Renal cortex interstitium (tissue), 11 donors: ENCODE measurements at regions not wholly inside any gene's neighbourhood (a gene's known extent, or its start where the extent isn't known, plus 50 kb on each side); places are given as distances from the start of the nearest gene placed in this dataset.
"Not testable (repeated sequence)": the region's sequence is repeated elsewhere in the genome, so short reads cannot be mapped to it uniquely, and the experiment has no call there.

Experiments
- DNase-seq, 11 donors: peaks; one replicate each; pipeline ENCODE4 v3.0.0-alpha.2; 2013; ENCODE audit warnings: low read depth in 9 of 11, low spot score in 4 of 11; ENCODE audit errors: extremely low read depth in 1 of 11

DNA sequence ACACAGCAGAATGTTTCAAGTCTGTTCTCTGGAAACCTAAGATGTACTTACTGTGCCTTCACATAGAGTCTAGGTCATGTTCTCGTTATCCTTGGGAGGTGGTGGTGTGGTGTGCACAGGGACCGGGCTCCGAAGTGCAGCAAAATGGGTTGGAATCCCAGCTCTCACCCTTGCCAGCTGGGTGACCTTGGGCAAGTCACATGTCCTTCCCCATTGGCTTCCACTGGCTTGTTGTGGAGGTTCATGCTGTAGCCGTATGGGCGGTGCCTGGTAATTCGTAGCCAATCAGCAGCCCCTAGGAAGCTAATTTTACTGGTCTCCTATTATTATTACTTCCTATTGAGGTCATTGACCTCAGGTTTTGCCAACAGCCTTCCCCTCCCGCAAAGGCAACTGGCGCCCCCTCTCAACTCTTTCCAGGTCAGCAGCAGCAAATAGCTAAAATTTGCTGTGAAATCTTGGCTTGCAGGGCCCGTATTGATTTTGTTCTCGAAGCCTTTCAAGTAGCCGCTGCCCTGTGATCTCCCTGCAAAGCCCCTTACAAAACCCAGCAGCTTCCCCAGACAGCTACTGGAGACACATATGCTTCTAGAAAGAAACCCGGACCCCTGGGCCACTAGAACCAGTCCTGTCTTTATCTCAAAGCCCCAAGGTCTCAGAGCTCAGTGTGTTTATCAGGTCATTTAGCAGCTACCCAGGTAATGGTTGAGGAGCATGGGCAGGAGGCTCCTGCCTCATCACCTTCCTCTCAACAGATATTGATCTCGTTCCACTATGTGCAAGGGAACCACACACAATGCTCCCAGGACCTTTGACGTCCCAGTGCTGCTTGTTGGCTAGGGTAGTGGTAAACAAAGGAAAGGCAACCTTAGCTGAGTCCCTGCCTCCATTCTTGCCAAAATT is 66.5 kb upstream of the SLC1A4 start:
- DNase-seq: no peak

DNA sequence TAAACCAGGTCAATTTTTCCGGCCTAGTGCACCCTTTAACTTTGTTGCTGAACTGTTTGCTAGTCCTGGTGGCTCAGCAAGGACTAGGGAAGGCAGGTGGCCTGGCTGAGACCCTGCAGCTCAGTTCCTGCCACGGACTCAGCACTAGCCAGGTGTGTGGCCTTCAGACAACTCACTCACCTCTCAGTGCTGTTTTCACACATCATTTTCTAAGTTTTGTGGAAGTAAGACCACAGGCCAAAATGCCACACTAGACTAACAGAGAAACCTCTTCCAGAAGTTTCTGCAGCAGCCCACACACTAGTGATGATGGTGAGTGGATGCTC is 65.9 kb upstream of the SLC1A4 start:
- no peak for DNase-seq

DNA sequence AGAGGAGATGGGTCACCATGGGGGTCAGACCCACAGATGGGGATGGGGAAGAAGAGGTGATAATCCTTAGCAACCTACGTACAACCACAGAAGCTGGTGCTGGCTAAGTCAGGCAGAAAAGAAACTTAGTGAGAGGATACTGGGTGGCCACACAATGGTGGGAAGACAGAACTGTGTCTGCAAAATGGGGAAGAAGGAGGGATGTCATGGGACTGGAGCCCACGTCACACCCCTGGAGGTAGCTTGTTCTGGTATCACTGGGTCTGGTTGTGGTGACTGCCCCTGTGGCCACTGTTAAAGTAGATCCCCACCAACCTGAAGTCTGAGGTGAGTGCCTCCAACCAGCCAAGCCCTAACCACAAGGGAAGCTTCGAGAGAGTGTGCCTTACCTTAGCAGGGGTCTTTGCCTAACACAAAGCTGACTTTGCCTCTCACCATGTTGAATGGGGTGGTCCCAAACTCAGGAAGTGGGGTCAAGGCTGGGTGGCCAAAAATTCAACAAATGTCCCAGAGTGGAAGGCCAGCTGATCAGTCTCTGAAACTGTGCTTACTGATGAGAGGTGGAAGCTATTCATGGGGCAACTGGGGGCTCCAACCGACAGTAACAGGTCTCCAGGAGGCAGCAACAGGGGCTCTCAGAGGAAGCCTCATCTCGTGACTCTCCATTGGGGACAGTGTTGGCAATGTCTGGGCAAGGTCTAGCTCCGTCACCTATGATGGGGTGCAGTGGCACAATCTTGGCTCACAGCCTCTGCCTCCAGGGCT is 64.8 kb upstream of the SLC1A4 start:
- no peak for DNase-seq

DNA sequence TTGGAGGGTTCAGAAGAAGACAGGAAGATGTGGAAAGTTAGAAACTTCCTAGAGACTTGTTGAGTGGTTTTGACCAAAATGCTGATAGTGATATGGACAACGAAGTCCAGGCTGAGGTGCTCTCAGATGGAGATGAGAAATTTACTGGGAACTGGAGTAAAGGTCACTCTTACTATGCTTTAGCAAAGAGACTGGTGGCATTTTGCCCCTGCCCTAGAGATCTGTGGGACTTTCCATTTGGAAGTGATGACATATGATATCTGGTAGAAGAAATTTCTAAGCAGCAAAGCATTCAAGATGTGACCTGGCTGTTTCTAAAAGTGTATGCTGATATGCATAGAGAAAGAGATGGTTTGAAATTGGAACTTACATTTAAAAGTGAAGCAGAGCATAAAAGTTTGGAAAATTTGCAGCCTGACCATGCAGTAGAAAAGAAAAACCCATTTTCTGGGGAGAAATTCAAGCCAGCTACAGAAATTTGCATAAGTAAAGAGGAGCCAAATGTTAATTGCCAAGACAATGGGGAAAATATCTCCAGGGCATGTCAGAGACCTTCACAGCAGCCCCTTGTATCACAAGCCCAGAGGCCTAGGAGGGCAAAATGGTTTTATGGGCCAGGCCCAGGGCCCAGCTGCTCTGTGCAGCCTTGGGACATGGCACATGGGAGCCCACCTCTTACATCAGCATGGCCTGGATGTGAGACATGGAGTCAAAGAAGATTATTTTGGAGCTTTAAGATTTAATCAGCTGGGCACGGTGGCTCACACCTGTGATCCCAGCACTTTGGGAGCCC is 63.1 kb upstream of the SLC1A4 start:
- DNase-seq: not testable (repeated sequence)

DNA sequence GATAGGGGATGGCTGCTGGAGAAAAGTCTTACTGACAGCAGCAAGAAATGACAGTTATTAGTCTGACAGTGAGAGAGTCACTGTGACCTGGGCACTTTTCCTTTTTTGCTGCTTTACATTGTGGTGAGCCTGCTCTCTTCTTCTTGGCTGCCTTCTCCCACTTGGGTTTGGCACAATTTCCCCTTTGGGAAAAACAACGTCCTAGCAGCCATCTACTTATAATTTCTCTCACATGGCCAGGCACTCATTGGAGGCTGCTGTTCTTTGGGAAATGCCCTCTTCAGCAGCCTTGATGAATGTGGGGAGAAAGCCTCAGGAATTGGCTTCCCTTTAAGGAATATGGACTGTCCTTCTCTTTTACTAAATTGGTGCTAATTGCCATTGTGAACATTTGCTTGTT is 60.4 kb upstream of the SLC1A4 start:
- no peak for DNase-seq

DNA sequence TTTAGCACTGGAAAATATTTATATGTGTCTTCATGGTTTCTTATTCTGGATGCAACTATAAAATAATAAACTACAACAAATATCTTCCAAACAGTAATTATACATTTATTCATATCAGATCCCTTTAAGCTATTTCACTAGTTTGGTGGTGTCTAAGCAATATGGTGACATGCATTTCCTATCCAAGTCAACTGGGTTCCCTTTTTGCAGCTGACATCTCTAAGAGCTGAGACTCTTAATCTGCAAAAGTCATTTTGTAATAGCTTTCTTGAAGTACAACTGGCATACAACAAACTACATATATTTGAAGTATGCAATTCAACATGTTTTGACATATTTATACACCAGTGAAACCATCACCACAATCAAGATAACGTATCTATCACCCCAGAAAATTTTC is 59.9 kb upstream of the SLC1A4 start:
- DNase-seq: no peak

DNA sequence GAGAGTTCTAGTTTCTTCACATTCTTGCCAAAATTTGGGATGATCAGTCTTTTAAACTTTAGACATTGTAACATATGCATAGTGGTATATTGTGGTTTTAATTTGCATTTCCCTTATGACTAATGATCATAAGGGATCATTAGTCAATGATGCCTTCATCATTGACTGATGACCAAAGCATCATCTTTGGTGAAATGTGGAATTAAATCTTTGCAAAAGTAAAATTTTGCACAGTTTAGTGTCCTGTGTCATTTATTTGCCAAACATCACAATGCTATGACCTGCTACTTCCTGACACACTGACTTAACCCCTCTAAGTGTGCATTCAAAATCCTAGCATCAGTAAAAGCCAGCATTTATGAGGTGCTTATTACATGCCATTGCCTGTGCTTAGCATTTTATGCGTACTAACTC is 58.9 kb upstream of the SLC1A4 start:
- no peak for DNase-seq

DNA sequence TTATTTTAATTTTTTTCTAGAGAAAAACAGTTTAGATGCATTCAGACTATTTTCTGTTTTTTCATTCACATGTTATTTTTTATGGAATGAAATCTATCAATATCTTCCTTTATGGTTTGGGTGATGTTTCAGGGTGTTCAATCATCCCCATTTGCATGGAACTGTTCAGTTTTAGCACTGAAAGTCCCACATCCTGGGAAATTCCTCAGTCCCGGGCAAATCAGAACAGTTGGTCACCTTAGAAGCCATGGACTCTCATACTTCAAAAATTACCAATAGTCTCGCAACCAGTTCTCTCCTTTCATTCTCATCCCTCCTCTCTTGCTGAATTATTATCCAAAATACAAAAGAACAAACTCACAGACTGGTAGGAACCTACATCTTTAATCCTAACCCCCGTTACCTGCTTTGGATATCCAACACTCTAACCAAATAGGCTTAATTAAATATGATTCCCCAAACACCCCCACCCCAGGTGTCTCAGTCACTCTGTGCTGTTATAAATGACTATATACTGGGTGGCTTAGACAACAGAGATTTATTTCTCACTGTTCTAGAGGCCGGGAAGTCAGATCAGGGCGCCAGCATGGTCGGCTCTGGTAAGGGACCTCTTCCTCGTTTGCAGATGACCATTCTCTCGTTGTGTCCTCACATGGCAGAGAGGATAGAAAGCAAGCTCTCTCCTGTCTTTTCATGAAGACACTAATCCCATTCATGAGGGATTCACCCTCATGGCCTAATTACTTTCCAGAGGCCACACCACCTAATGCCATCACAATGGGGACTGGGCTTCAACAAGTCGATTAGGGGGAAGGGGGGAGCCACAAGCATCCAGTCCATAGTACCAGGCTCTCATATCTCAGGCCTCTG is 57.7 kb upstream of the SLC1A4 start:
- no peak for DNase-seq

DNA sequence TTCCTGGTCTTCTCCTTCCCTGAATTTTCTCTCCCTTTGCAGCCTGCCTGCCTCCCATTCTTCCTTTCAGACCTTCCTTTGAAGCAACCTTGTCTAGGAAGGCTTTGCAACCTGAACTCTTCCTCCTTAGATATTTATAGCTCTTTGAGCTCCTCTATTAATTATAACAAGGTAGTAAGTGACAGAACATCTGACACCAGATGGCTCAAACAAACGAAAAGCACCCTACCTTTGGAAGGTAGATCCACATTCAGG is 57.2 kb upstream of the SLC1A4 start:
- DNase-seq: no peak

DNA sequence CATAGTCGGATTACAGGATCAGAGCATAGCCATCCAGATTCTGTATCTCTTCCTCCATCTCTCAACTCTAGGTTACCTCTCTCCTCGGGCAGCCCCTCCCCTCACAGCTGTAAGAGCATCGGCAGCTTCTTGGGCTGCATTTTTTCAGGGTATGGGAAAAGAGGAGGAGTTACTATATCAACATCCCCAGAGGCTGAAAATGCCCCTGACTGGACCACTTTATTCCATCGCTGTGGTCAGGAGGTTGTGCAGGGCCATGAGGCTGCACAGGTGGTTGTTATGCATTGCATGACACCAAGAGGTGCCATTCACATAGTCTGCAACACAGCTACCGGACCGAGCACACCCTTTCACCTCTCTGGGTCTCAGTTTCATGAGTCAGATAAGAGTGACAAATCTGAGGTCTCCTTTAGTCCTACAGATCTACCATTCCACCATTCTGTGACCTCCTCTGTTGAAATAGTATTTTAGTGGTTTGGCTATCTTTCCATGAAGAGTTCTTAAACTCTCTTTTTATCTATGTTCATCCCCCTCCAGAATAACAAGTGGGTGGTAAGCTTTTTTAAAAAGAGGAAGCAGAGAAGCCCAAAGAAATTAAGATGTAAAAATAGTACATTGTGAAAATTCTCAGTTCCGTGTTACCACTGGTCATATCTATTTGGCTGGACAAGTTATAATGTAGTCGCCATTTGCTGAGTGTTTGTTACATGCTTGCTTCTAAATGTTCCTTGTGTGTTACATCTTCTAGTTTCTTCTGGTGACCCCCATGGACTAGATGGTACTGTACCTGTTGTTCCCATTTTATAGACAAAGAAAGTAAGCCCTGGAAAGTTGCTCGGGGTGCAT is 56.6 kb upstream of the SLC1A4 start:
- no peak for DNase-seq

DNA sequence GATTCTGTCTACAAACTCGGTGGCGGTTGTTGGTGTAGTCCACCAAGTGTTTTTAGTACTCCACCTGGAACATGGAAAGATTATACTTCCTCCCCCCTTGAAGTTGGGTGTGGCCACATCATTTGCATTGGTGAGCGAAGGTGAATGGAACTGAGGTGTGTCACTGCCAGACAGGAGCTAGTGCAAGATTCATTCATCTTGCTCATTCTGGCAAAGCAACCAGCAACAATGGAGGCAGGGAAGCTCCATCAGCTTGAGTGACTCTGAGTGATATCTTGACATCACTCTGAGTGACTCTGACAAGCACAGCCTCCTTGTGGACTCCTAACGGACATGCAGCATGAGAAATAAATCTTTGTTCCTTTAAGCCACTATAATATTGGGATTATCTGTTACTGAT is 54.7 kb upstream of the SLC1A4 start:
- DNase-seq: no peak

DNA sequence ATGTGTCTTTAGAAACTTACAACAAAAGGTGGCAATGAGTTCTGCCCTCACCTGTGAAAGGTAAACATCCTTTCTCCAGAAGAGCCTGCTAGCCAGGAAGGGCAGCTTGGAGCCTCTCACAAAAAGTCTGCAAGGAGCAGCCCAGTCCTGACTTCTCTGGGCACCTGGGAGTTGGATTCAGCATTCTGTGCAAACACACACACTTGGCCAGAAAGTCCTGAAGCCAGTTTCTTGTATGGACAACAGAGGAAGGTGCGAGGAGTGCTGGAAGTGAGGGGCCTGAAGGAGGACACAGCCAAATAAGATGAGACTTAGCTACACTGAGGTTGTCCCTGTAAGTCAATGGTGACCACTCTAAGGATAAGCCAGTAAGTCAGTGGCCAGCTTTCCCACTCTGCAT is 52.4 kb upstream of the SLC1A4 start:
- DNase-seq: no peak

DNA sequence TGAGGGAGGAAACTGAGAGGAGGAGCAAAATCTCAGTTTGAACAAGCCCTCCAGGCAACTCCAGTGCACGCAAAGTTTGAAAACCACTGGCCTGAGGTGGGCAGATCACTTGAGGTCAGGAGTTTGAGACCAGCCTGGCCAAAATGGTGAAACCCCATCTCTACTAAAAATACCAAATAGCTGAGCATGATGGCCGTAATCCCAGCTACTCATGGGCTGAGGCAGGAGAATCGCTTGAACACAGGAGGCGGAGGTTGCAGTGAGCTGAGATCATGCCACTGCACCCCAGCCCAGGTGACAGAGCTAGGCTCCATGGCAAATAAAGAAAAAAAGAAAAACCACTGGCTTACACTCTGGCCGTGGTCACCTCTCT is 51.9 kb upstream of the SLC1A4 start:
- DNase-seq: not testable (repeated sequence)

DNA sequence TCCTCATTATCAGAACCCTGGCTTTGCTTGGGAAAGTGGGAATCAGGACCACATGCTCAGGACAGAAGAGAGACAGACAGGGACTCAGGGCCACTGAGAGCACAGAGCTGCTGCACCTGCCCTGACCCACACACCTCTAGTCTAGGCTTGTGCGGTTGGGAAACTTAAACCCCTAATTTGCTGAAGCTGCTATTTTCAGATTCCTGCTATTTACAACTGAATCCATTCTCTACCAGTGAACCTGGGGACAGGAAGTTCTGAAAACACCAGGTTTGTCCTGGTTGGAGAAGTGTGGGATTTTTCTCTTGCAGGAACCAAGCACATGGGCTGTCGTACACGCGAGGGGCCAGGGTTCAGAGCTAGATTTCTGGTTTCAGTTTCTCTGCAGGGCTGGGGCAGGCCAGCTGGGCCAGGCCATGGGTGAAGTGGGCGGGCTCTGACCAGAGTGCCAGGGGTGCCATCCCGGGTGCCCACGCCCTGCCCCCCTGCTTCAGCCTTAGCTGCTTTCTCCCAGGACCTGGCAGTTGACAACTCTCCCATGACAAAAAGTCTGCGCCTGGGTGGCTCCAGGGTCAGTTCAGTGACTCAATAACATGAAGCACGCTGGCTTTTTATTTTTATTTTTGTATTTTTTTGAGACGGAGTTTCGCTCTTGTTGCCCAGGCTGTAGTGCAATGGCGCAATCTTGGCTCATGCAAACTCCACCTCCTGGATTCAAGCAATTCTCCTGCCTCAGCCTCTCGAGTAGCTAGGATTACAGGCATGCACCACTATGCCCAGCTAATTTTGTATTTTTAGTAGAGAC is 51.3 kb upstream of the SLC1A4 start:
- DNase-seq: no peak

DNA sequence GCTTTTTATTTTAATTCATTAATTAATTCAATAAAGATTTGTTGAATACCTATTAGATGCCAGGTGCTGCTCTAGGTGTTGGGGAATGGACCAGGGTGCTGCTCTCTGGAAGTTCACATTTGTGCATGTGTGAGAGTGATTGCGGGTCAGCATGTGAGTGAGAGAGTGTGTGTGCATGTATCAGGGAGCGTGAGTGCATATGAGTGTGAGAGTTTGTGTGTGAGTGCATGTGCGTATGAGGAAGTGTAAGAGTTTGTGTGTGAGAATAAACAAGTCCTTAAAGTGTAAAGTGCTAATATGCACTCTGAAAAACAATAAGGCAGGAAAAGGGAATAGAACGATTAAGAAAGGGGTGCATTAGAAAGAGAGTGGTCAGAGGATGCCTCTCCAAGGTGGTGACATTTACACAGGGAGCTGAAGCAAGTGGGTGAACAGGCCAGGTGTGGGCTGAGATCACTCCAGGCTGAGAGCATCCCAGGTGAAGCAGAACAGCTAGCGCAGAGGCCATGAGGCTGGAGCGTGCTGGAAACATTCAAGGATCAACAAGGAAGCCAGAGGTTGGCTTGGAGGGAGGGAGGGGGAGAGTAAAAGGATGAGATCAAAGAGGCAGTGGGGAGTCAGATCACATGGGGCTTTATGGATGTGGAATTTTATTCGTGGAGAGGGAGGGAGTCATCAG is 50.5 kb upstream of the SLC1A4 start:
- no peak for DNase-seq

DNA sequence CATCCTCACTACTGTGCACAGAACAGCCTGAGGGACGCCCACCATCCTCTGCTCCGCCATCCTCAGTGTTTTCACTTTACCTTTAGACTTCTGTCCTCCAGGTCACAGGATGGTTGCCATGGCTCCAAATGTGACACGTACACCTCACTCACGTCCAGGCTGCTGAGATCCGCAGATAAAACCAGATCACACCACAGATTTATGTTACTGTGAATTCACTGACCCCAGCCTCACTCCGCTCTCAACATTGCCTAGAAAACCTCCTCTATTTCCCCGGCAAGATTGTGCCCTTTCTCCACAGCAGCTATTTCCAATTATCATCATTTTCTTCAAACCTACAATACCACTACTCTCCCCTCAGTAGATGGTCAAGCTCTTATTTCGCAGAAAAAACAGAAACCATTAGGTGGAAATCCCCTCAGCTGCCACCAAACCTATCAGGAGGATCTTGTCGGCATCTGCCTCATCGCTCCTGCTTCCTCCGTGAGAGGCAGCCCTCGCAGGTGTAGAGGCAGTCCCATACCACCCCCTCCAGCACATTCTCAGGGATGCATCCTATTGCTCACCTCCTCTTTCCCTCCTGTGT is 49.8 kb upstream of the SLC1A4 start:
- no peak for DNase-seq
